GM18873 (cell line): ENCODE measurements at regions not wholly inside any gene's neighbourhood (a gene's known extent, or its start where the extent isn't known, plus 50 kb on each side); places are given as distances from the start of the nearest gene placed in this dataset.

ENCODE experiments used
- ATAC-seq: cut with Tn5 transposase; IDR thresholded peaks from one replicate; pipeline ENCODE4 v1.9.1; 2021; ENCODE audit warnings: mild to moderate bottlenecking, moderate library complexity, moderate number of reproducible peaks; ENCODE audit not compliant: unreplicated experiment, low FRiP score

- ATAC-seq: no peak
Measured at GRCh38 chr20:50296450-50297375, 106.1 kb downstream of the CEBPB start.

- ATAC-seq: no peak
Measured at GRCh38 chr20:50297498-50298376, 107.1 kb downstream of the CEBPB start.

GRCh38 chr20:50298554-50299324 is 108.1 kb downstream of the CEBPB start:
- no peak for ATAC-seq

- ATAC-seq: no peak
Measured at GRCh38 chr20:50299325-50299629, 108.6 kb downstream of the CEBPB start.

DNA sequence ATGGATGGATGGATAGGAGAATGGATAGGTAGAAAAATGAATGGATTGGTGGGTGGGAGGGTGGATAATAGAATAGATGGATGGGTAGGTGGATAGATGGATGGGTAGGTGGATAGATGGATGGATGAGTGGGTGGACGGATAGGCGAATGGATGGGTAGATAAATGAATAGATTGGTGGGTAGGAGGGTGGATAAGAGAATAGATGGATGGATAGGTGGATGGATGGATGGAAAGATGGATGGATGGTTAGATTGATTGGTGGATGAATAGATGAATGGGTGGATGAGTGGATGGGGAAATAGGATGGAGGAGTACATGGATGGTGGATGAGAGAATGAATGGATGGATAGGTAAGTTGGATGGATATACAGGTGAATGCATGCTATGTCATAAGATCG is 110.5 kb downstream of the CEBPB start:
- no peak for ATAC-seq

- ATAC-seq: no peak
Measured at GRCh38 chr20:50301712-50302111, 111.1 kb downstream of the CEBPB start.

- ATAC-seq: no peak
Measured at GRCh38 chr20:50302341-50303057, 111.9 kb downstream of the CEBPB start.

DNA sequence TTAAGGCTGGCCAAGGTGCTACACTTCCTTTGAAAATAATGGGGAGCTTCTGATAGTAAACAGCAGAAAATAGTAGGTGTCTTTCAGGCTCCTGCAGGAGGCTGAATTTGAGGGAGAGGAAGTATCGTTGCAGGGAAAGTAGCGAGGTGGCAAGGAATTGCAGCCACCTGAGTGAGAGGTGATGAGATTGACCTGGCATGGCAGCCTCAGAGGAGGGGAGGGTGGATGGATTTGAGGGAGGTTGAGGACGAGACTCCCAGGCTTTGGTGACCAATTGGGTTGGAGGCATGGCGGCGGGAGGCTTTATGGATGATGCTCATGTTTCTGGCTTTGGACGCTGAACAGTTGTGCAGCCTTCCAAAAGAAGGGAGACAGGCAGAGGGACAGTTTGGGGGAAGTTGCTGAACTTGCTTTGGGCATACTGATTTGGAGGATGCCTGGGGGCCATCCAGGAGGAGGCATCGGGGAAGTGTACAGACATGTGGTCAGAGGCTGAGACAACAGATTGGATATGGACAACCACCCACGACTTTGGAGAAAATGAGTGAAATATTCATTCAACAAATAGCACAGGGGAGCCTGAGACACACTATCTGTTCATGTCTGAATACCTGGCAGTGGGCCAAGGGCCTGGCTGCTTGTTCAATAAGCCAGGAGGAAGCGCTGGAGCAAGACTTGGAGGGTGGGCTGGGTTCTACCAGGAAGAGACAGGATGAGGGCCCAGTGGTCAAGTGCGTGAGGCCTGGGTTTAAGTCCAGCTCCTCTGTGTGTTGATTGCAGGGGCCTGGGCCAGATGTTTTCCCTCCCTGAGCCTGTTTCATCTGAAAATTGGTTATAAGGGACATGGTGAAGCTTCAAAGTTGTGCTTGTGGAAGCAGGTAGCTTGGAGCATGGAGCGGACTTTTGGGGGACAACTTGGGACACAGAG is 113.2 kb downstream of the CEBPB start:
- no peak for ATAC-seq

DNA sequence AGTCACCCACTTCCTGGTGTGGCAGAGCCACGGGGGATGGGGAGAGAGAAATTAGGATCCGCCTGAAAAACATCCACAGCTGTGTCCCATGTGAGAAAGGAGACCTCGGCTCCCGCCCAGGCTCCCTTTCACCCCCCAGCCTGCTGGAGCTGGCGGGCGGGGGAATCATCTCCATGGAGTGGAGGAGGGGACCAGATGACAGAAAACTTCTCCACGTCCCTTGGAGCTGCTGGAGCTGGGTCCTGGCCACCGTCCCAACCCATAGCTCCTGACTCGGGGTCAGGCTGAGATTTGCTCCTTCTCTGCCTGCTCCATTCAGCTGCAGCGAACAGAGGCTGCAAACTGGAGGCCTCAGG is 113.8 kb downstream of the CEBPB start:
- ATAC-seq: no peak

- ATAC-seq: no peak
Measured at GRCh38 chr20:50304923-50305635, 114.4 kb downstream of the CEBPB start.

DNA sequence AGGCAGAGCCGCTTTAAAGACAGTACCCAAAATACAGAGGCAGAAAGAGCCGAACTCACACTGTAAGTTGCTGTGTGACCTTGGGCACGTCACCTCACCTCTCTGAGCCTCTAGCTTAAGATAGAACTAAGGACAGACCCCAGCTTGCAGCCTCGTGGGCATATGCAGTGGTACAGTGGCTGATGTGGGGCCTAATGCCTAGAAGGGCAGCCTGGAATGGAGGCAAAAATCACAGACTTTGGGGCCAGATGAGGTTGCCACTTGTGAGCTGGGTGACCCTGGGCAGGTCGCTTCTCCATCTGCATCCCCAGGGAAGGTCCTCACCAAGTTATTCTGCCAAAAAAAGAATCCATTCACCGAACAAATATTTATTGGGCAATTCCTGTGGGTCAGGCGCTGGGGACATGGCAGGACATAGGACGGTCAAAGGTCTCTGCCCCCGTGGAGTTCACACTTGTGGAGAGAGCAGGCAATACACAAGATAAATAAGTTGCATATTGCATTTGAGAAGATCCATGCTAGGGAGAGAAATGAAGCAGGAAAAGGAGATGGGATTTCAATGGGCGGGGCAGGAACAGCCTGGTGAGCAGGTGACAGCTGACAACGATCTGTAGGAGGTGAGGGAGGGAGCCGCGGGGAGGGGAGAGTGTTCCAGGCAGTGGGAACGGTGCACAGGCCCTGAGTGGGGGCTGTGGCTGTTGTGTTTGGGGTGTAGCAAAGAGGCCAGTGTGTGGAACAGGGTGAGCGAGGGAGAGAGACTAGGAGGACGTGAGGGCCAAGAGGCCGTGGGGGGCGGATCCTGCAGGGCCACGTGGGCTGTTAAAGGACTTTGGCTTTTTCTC is 115.2 kb downstream of the CEBPB start:
- no peak for ATAC-seq

- ATAC-seq: no peak
Measured at GRCh38 chr20:50306478-50307423, 116.1 kb downstream of the CEBPB start.

DNA sequence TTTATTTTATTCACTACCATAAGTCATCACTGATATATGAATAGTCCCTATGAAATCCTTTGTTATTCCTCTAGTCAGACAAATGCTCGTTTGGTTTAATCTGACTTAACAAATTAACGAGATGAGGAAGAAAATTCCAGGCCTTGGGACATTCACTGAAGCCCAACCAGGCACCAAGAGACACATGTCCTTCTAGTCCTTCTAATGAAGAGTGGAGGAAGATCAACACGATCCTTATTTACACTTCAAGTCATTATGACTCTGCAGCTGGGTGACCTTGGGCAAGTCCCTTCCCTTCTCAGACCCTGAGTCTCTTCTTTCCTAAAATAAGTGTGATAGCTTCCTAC is 117.5 kb downstream of the CEBPB start:
- no peak for ATAC-seq

DNA sequence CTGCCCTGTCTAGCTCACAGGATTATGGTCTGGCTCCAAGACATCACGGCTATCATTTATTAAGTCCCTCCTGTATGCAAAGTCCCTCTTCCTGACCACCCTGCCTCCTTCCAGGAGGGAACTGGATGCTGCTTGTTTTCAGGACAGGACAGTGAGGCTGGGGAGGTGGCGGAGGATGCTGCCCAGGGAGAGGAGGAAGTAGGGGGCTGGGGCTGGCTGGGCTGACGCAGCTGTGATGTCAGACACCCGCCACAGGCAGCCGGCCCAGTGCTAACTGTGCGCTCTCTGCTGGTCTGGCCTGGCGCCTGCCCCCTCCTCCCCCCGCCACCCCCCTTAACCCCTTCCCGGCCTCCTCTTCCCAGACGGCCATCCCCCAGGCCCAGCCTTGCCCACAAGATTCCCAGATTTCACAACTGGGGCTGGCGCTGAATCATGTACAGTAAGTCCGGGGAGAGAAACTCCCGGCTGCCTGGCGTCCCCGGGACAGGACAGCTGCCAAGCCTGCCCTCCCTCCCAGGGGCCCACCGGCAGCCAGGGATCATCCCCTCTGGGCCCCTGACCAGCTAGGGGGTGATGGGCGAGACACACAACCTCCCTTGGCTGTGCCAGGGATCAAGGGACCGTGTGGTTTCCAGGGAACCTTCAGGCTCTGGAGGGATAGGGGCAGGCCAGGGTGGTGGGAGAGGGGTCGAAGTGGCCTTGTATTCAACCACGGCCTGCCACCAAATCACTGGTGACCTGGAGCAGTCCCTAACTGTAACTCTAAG is 118.1 kb downstream of the CEBPB start:
- ATAC-seq: no peak

DNA sequence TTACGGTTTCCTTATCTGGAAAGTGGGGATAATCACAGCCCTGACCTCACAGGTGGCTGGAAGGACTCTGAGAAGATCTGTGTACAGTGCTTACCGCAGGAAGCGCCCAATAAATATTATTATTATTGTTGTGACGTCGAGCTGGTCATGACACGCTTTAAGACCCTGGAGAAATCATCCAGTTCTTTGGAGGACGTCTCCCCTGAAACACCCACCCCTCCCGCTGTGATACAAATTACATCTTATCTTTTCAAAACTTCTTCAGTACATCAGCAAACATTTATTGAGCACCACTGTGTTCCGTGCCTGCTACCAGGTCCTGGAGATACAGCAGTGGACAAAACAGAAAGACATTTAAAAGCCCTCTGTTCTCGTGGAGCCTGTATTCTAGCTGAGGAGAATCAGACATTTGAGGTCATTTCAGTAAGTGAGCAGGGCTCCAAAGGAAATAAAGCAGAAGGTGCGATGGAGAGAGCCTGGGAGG is 118.7 kb downstream of the CEBPB start:
- no peak for ATAC-seq
